HuH-7.5 (cell line): ENCODE measurements at regions not wholly inside any gene's neighbourhood (a gene's known extent, or its start where the extent isn't known, plus 50 kb on each side); places are given as distances from the start of the nearest gene placed in this dataset.

Source experiments
- DNase-seq: peaks from one replicate; pipeline ENCODE4 v3.0.0; 2011; ENCODE audit warnings: low spot score

GRCh38 chr6:140108167-140108566 lies 733.7 kb upstream of the CITED2 start:
- DNase-seq, result no peak

DNA sequence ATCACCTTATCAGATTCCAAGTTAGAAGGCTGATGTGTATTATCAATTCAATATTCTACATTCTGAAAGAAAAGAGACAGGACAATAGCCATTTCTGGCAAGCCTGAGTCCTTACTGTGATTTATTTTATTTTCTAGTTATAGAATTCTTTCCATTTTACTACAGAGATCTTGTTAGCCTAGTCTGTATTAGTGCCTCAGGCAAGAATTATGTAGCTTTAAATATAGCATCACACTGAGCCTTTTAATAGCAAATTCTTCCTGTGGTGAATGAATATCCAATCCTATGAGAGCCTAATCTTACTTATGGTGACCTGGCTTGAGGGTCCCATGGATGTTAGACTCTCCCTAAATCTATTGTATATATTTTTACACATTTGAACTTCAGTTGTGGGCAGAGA lies 732.8 kb upstream of the CITED2 start:
- no peak for DNase-seq

DNA sequence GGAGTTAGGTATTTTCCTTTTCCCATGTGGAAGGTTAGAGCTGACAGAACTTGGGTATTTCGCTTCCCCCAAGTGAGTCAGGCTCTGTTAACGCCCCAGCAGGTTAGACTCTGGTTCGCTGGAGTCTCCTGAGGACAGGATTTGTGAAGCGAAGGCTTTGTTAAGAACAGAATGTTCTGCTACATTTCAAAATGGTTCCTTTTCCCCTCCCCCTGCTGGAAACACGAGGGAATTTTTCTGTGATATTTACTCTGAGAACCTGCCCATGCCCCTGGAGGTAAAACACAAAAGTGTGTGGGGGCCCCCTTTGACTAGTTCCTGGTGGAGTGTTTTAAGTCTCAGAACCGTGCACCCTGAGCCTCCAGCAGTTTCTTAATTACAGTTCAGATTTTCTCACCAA lies 731.4 kb upstream of the CITED2 start:
- DNase-seq, result no peak

DNA sequence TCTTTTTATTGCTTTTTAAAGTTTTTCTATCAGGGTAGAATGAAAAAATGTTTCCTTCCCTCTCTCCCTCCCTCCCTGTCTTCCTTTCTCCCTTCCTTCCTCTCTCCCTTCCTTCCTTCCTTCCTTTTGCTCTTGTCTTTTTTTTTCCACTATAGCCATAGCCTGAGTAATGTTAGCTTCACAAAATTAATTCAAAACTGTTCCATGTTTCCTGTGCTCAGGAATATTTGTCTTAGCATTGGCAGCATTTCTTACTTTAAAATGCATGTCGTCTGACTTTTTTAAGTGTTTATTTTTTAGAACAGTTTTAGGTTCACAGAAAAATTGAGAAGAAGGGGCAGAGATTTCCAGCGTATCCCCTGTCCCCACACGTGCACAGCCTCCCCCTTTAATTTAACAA lies 730.8 kb upstream of the CITED2 start:
- DNase-seq, result no peak

DNA sequence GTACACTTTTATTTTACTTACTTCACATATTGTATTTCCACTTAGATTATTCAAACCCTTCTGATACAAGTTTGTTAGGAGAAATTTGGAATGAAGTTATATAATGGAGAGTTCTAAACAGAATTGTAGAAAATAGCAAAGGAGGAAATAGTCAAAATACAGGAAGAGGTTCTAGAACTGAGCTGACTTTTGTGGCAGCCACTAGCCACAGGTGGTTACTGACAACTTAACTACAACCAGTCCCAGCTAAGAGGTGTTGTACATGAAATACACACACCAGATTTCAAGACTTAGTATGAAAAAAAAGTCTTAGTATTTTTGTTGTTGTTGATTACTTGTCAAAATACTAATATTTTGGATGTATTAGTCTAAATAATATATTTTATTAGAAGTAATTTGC lies 727.4 kb upstream of the CITED2 start:
- DNase-seq, result no peak

DNA sequence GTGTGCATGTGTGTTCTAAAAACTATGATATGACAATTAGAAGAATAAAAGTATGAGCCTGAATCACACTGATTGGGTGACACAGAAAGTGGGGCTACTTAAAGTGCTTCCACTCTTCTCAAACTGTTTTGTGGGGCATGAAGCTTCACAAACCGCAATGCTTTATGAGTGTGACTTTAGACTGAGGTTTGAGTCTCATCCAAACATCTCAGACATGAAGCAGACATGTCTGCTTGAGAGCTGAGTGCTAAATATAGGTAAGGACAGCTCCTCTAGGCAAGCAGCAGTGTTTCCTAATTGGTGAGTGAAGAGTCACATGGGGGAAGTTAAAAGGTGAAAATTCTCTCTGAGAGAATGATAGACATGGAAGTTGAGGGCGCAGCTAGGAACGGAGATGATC lies 726.9 kb upstream of the CITED2 start:
- DNase-seq, result no peak

DNA sequence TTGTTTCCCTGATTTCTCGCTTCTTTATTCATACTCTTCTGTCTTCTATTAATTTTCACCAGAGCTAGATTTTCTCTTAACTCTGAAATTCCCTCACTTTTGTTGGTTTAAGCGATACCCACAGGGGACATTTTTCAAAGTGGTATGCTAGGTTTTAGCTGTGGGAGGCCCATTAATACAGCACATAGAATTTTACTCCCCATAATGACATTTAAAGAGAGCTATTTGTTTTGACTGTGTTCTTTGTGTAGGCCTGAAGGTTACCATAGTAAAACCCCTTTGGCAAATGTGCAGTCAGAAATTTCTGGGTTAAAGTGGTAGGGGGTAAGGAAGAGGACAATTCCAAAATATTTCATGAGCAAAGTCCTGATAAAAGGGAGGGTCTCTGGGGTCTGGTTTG lies 721.1 kb upstream of the CITED2 start:
- no peak for DNase-seq

- DNase-seq, result no peak
Observed at GRCh38 chr6:140091895-140092294, 717.4 kb upstream of the CITED2 start.

DNA sequence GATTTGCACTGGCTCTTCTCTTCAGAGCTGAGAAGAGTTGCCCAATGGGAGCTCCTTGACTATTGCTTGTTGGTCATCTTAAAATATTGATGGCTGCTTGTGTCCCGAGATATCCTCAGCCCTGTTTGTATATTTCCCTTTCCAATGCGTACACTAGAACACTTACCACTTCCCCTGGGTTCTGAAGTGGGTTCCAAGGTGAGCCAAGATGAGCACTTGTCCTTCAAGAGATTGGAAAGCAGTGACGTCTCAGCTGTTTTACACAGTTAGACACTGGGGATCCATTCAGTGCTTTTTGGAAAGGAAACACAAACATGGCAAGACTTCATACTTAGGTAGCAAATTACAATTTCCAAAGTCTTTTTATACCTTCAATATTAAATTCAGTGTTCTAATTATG lies 716.4 kb upstream of the CITED2 start:
- DNase-seq, result no peak

- DNase-seq, result no peak
Observed at GRCh38 chr6:140083375-140083774, 708.9 kb upstream of the CITED2 start.

GRCh38 chr6:140082867-140083297 lies 708.4 kb upstream of the CITED2 start:
- no peak for DNase-seq

DNA sequence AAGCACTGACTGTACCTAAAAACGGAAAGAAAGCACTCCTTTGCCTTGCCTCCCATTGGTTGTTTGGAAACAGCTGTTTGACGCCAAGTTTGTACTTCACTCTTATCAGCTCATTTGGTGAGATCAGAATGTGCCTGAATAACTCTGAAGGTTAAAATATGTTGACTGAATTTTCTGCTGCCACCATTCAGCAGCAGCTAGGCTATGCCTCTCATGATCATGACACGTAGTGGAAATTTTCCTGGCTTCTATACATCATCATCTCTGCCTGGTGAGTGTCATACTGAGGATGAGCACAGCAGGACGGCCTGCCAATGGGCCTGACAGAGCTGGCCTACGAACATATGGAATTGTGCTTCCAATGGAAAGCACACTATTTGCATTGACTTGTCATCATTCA lies 704.9 kb upstream of the CITED2 start:
- no peak for DNase-seq

DNA sequence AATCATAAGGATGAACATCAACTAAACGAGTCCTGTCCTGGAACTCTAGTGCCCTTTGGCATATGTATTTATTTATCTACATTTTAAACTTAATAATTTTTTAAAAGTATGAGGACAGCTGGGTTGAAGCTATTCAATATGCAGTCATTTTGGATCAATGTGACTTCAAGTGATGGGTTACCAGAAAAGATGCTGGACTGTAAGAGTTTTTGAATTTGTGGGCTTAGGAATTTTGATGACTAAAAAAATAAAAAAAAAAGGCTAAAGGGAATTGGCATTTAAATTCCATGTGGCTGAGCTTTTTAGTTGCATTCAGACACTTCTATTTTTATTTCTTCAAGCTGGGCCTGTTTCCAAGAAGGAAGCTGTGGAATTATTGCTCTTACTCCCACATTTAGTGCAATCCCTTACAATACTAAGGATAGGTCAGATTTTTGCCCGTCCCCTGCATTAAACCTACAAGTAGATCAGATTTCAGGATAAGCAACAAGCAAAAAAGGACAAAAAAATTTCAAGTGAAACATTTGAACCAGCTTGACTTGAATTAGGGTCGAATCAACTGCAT lies 704.2 kb upstream of the CITED2 start:
- no peak for DNase-seq

- no peak for DNase-seq
Observed at GRCh38 chr6:140077827-140078560, 703.5 kb upstream of the CITED2 start.

DNA sequence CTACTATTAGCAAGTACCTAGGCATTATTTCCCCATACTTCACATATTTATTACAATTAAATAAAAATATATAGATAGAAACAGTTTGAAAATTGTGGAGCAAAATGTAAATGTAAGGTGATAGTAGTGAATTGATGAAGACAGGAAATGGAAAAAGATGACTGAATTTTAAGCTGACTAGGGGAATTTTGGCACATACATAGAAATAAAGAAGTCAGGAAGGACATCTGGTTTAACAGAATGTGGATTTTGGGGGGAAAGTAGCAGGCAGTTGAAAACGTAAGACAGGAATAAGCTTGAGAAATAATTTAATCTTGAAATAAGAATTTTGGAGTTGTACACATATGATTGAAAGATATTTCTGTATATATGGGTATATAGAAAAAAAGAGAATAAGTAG lies 701.7 kb upstream of the CITED2 start:
- no peak for DNase-seq

DNA sequence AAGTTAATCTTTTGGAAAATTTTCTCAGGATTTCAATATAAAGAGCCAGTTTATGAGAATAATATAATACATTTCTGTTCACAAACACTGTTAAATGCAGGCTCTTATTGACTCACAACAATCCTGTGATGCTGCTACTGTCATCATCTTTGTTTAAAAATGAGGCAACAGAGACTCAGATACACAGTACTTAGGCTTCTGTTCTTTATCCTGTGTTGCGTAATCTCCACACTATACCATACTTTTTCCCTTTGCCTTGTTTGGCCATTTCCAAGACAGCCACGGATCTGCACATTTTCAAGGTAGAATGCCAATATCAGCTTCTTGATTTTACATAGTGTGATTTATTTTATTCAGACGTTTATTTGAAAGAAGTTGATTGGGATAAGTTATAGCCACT lies 699.0 kb upstream of the CITED2 start:
- no peak for DNase-seq

DNA sequence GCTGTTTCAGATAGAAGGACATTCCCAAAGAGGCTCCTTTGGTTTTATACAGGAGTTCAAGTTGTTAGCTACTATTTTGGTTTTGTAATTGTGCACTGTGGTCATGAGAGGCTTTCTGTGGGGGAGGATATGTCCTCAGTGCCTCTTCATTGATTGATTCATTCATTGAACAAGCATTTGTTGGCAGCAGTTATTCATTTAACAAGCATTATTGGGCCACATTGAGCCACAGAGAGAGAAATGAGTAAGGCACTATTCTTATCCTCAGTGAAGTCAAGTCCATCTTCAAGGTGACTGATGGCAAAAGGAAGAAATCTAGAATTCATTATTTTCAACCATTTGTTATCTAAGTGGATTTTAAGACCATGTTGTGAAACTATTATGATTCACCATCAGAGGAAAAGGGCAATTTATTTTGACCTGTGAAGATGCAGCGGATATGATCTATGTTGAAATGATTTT lies 697.2 kb upstream of the CITED2 start:
- no peak for DNase-seq

GRCh38 chr6:140070846-140071473 lies 696.5 kb upstream of the CITED2 start:
- no peak for DNase-seq

DNA sequence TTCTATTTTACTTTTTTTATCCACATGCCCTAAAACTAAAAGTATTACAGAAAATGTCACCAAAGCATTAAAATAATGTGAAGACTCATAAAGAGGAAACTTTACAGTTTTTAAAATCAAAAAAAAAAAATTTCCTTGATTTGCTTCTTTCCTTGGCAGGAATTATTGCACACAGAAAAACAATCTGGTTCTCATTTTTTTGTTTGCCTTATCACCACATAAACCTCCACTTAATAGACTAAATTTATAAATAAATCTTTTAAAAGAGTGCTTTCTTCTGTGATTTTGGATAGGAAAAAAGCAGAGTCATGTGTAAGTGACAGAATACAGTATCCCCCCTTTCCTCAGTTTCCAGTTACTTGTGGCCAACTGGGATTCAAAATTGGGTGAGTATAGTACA lies 695.1 kb upstream of the CITED2 start:
- no peak for DNase-seq

GRCh38 chr6:140068801-140069200 lies 694.4 kb upstream of the CITED2 start:
- no peak for DNase-seq

DNA sequence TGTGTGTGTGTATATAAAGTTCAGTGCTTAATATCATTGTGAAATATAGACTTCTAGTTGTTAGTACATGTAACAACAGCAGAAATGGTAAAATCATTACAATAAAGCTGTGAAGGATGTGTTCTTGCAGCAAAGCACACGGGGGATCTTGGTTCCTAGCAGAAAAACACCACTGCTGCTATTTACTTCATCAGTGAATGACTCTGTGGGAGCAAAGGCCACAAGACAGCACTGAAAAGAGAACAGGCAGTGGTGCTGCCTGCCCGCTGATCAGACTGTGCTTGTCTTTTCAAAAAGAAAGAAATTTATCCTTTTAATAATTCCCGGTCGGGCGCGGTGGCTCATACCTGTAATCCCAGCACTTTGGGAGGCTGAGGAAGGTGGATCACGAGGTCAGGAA lies 689.9 kb upstream of the CITED2 start:
- DNase-seq, result no peak

GRCh38 chr6:140063021-140063399 lies 688.6 kb upstream of the CITED2 start:
- DNase-seq, result no peak
